ENCODE measurements at regions not wholly inside any gene's neighbourhood (a gene's known extent, or its start where the extent isn't known, plus 50 kb on each side); places are given as distances from the start of the nearest gene placed in this dataset.

DNA sequence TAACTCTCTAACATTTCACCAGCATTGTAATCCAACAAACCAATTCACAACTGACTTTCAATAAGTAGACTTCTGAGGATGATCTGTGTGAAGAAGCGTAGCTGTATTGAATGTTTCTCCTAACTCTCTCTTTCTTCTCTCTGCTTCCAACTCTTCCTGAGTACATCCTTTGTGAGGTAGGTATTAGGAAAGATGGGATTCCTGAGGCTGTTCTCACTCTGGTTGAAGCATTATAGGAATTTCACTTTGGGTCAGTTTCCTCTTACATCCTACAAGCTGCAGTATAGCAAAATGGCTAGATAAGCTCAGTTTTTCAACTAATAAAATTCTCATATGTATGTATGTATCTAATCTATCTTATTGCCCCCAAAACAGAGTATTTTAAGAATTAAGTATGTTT, 702.8 kb downstream of the CETN3 start:
- Histone ChIP-seq H3K27ac (ENCODE audit: low read depth, low read length, poor library complexity, severe bottlenecking) (no peak overlapping the region), H3K4me2 (ENCODE audit: low read length) (no peak overlapping the region), H3K36me3 (ENCODE audit: insufficient read depth, low read length) (no peaks in the 10 kb centered on the region), H2AFZ (ENCODE audit: low read length) (no peak overlapping the region), H3K9me3 (ENCODE audit: low read length) (no peaks in the 10 kb centered on the region), H3K4me1 (ENCODE audit: insufficient read depth, low read length, poor library complexity, severe bottlenecking) (no peaks in the 10 kb centered on the region), H3K79me2 (ENCODE audit: insufficient read depth, low read depth, low read length) (no peaks in the 10 kb centered on the region), H3K4me3 (ENCODE audit: low read depth, low read length, poor library complexity, severe bottlenecking) (no peak overlapping the region), H3K9me2 (ENCODE audit: insufficient read depth, low read length) (no peaks in the 10 kb centered on the region), H4K20me1 (ENCODE audit: insufficient read depth, low read length) (no peaks in the 10 kb centered on the region)
- ChIA-PET POLR2A (interaction anchor here (0.6 kb wide), 1 partner anchor 16 kb away, joined by 3 read pairs; no protein-coding TSS in a partner anchor), CTCF (ENCODE audit: unreplicated experiment) (no interaction called here)
- intact Hi-C loops (cut with micrococcal nuclease; ENCODE audit: unreplicated experiment), result no loop called here
- no peak for DNase-seq (ENCODE audit: low spot score)
- no TSS peak for BruUV-seq (replicated peaks)
- TF ChIP-seq, protein P1, sequence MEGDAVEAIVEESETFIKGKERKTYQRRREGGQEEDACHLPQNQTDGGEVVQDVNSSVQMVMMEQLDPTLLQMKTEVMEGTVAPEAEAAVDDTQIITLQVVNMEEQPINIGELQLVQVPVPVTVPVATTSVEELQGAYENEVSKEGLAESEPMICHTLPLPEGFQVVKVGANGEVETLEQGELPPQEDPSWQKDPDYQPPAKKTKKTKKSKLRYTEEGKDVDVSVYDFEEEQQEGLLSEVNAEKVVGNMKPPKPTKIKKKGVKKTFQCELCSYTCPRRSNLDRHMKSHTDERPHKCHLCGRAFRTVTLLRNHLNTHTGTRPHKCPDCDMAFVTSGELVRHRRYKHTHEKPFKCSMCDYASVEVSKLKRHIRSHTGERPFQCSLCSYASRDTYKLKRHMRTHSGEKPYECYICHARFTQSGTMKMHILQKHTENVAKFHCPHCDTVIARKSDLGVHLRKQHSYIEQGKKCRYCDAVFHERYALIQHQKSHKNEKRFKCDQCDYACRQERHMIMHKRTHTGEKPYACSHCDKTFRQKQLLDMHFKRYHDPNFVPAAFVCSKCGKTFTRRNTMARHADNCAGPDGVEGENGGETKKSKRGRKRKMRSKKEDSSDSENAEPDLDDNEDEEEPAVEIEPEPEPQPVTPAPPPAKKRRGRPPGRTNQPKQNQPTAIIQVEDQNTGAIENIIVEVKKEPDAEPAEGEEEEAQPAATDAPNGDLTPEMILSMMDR (conservative IDR thresholded peaks at IDR 0.05; ENCODE audit: low read length), result no peak
- no peak for TF ChIP-seq EZH2phosphoT487 (IDR thresholded peaks at IDR 0.05; ENCODE audit: borderline replicate concordance, low read depth, low read length)

DNA sequence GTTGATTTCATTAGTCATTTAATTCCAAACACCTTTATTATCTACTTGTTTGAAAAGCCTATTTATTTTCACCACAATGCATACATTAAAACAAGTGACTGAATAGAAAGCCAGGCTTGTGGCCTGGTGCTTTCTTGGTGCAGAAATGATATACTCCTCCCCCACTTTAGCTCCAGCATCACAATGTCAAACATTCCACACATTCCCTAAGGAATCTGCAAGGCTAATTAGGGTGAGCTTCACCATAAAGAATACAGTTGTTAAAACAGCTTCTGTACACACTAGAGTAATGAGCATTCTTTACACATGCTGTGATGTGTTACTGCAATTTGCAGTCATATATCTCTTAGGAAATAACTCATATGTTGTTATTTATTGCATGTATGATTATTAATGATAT, 705.7 kb downstream of the CETN3 start:
- no peak for DNase-seq (ENCODE audit: low spot score)
- no peak overlapping the region for H3K4me3 ChIP-seq (ENCODE audit: low read depth, low read length, poor library complexity, severe bottlenecking)
- H3K4me2 ChIP-seq (ENCODE audit: low read length), result no peak overlapping the region
- ChIA-PET CTCF (ENCODE audit: unreplicated experiment) (no interaction called here), POLR2A (interaction anchor here (1.6 kb wide), 1 partner anchor 10 kb away, joined by 3 read pairs; no protein-coding TSS in a partner anchor)
- H3K79me2 ChIP-seq (ENCODE audit: insufficient read depth, low read depth, low read length), result no peaks in the 10 kb centered on the region
- no peak for TF ChIP-seq EZH2phosphoT487 (IDR thresholded peaks at IDR 0.05; ENCODE audit: borderline replicate concordance, low read depth, low read length)
- TF ChIP-seq, protein P1 (conservative IDR thresholded peaks at IDR 0.05; ENCODE audit: low read length), result no peak
- H3K9me3 ChIP-seq (ENCODE audit: low read length), result no peaks in the 10 kb centered on the region
- H3K4me1 ChIP-seq (ENCODE audit: insufficient read depth, low read length, poor library complexity, severe bottlenecking), result no peaks in the 10 kb centered on the region
- H4K20me1 ChIP-seq (ENCODE audit: insufficient read depth, low read length), result no peaks in the 10 kb centered on the region
- no peaks in the 10 kb centered on the region for H3K9me2 ChIP-seq (ENCODE audit: insufficient read depth, low read length)
- intact Hi-C loops (cut with micrococcal nuclease; ENCODE audit: unreplicated experiment), result loop anchor here (5.0 kb wide), 1 partner anchor 697 kb away; no protein-coding TSS in a partner anchor
- no peak overlapping the region for H3K27ac ChIP-seq (ENCODE audit: low read depth, low read length, poor library complexity, severe bottlenecking)
- H2AFZ ChIP-seq (ENCODE audit: low read length), result no peak overlapping the region
- no peaks in the 10 kb centered on the region for H3K36me3 ChIP-seq (ENCODE audit: insufficient read depth, low read length)
- no TSS peak for BruUV-seq (replicated peaks)

- no peaks in the 10 kb centered on the region for H3K4me1 ChIP-seq (ENCODE audit: insufficient read depth, low read length, poor library complexity, severe bottlenecking)
- no peak for DNase-seq (ENCODE audit: low spot score)
- no peaks in the 10 kb centered on the region for H4K20me1 ChIP-seq (ENCODE audit: insufficient read depth, low read length)
- H2AFZ ChIP-seq (ENCODE audit: low read length), result no peak overlapping the region
- no peaks in the 10 kb centered on the region for H3K36me3 ChIP-seq (ENCODE audit: insufficient read depth, low read length)
- H3K4me3 ChIP-seq (ENCODE audit: low read depth, low read length, poor library complexity, severe bottlenecking), result no peak overlapping the region
- intact Hi-C loops (cut with micrococcal nuclease; ENCODE audit: unreplicated experiment), result no loop called here
- POLR2A ChIA-PET, result no interaction called here
- no TSS peak for BruUV-seq (replicated peaks)
- TF ChIP-seq, protein P1 (conservative IDR thresholded peaks at IDR 0.05; ENCODE audit: low read length), result no peak
- no peak for TF ChIP-seq EZH2phosphoT487 (IDR thresholded peaks at IDR 0.05; ENCODE audit: borderline replicate concordance, low read depth, low read length)
- CTCF ChIA-PET (ENCODE audit: unreplicated experiment), result no interaction called here
- no peaks in the 10 kb centered on the region for H3K9me2 ChIP-seq (ENCODE audit: insufficient read depth, low read length)
- no peaks in the 10 kb centered on the region for H3K9me3 ChIP-seq (ENCODE audit: low read length)
- no peak overlapping the region for H3K27ac ChIP-seq (ENCODE audit: low read depth, low read length, poor library complexity, severe bottlenecking)
- no peaks in the 10 kb centered on the region for H3K79me2 ChIP-seq (ENCODE audit: insufficient read depth, low read depth, low read length)
- H3K4me2 ChIP-seq (ENCODE audit: low read length), result no peak overlapping the region
These were observed 711.5 kb downstream of the CETN3 start for GRCh38 chr5:89698028-89698427.

Measured in OCI-LY7 (cell line).